Keratinocyte (primary cell): ENCODE measurements at regions not wholly inside any gene's neighbourhood (a gene's known extent, or its start where the extent isn't known, plus 50 kb on each side); places are given as distances from the start of the nearest gene placed in this dataset.

ENCODE experiments used
- DNase-seq: peaks from one replicate; pipeline ENCODE4 v3.0.0-alpha.2; 2011; ENCODE audit warnings: low read depth, missing footprints, low spot score
- FAIRE-seq: peaks from 2 replicates; lab custom pipeline; 2011; peaks lifted over from hg19 to GRCh38; lab: Jason Lieb, UNC
- H2AFZ ChIP-seq: 2 replicates; pipeline ENCODE4 v1.6.0; 2012; ENCODE audit warnings: low read length, control low read depth, inconsistent platforms; ENCODE audit not compliant: control insufficient read depth
- H3K27ac ChIP-seq: 2 replicates; pipeline ENCODE4 v1.5.1; 2011; ENCODE audit warnings: low read length; ENCODE audit not compliant: control insufficient read depth, insufficient read depth
- H3K27me3 ChIP-seq: 3 replicates; pipeline ENCODE4 v1.6.0; 2011; ENCODE audit warnings: low read length; ENCODE audit not compliant: control insufficient read depth, insufficient read depth; ENCODE audit errors: extremely low read depth
- H3K36me3 ChIP-seq, 2 experiments: 2 replicates in 1 of 2; 3 replicates in 1 of 2; pipeline ENCODE4 v1.5.1; 2011; ENCODE audit warnings: low read length in 2 of 2, mild to moderate bottlenecking in 1 of 2; ENCODE audit not compliant: control insufficient read depth in 2 of 2, insufficient read depth in 2 of 2; ENCODE audit errors: extremely low read depth in 1 of 2
- H3K4me1 ChIP-seq: 3 replicates; pipeline ENCODE4 v1.5.1; 2011; ENCODE audit warnings: low read length; ENCODE audit not compliant: control insufficient read depth, insufficient read depth; ENCODE audit errors: extremely low read depth
- H3K4me2 ChIP-seq: 3 replicates; pipeline ENCODE4 v1.6.0; 2011; ENCODE audit warnings: low read depth, low read length; ENCODE audit not compliant: control insufficient read depth, insufficient read depth; ENCODE audit errors: extremely low read depth
- H3K4me3 ChIP-seq, 3 experiments: fragments of 200-600 bp in 1 of 3; sonication (generic) in 1 of 3; 2 replicates in 2 of 3; 3 replicates in 1 of 3; pipeline ENCODE4 v1.5.1; 2011 to 2016; ENCODE audit warnings: low read length in 3 of 3, mild to moderate bottlenecking in 3 of 3, control low read depth in 2 of 3, inconsistent platforms in 1 of 3, low read depth in 1 of 3, mixed read lengths in 1 of 3, mixed run types in 1 of 3, moderate library complexity in 1 of 3; ENCODE audit not compliant: control insufficient read depth in 2 of 3, insufficient read depth in 2 of 3; ENCODE audit errors: extremely low read depth in 1 of 3
- H3K79me2 ChIP-seq: 2 replicates; pipeline ENCODE4 v1.6.0; 2012; ENCODE audit warnings: low read length; ENCODE audit not compliant: control insufficient read depth, insufficient read depth
- H3K9ac ChIP-seq: 3 replicates; pipeline ENCODE4 v1.6.0; 2011; ENCODE audit warnings: low read length; ENCODE audit not compliant: control insufficient read depth, insufficient read depth; ENCODE audit errors: extremely low read depth
- H3K9me1 ChIP-seq: 3 replicates; pipeline ENCODE4 v1.6.0; 2011; ENCODE audit warnings: low read length; ENCODE audit not compliant: control insufficient read depth, insufficient read depth; ENCODE audit errors: extremely low read depth
- H3K9me3 ChIP-seq: 2 replicates; pipeline ENCODE4 v1.5.1; 2012; ENCODE audit warnings: low read depth, low read length; ENCODE audit not compliant: control insufficient read depth
- H4K20me1 ChIP-seq: 3 replicates; pipeline ENCODE4 v1.6.0; 2011; ENCODE audit warnings: low read length; ENCODE audit not compliant: control insufficient read depth, insufficient read depth; ENCODE audit errors: extremely low read depth
- EZH2 ChIP-seq: IDR thresholded peaks from one replicate; pipeline ENCODE4 v1.6.1; 2012; ENCODE audit warnings: inconsistent platforms, mild to moderate bottlenecking, low read length, moderate library complexity
- dilution Hi-C: fragments of 300-500 bp; cut with MboI; formaldehyde crosslinking; loops from one replicate; pipeline ENCODE4 v1.7.0; 2020; ENCODE audit warnings: low sequenced_read_pairs; ENCODE audit not compliant: extremely low pct_ligation_motif_present
- TF ChIP-seq, protein P1 (sequence below), 3 experiments: IDR thresholded peaks in 1 of 3; conservative IDR thresholded peaks in 1 of 3; optimal IDR thresholded peaks in 1 of 3; 2 replicates in 2 of 3; 3 replicates in 1 of 3; pipeline versions ENCODE3 to v1.5.1; 2011; ENCODE audit warnings: low read length in 3 of 3, mild to moderate bottlenecking in 3 of 3, moderate library complexity in 2 of 3, control low read depth in 1 of 3, inconsistent platforms in 1 of 3; ENCODE audit not compliant: insufficient read depth in 2 of 3; ENCODE audit errors: extremely low read depth in 1 of 3

- Histone ChIP-seq H3K4me2 (no peak overlapping the region), H3K27me3 (no peaks in the 10 kb centered on the region), H3K36me3 (no peaks in the 10 kb centered on the region), H2AFZ (no peak overlapping the region), H3K9me1 (no peaks in the 10 kb centered on the region), H3K27ac (no peak overlapping the region), H3K9ac (no peak overlapping the region), H3K4me1 (no peaks in the 10 kb centered on the region), H4K20me1 (no peaks in the 10 kb centered on the region), H3K9me3 (no peaks in the 10 kb centered on the region), H3K79me2 (no peaks in the 10 kb centered on the region), H3K4me3 (no peak overlapping the region)
- dilution Hi-C loops = no loop called here
- TF ChIP-seq, protein P1, sequence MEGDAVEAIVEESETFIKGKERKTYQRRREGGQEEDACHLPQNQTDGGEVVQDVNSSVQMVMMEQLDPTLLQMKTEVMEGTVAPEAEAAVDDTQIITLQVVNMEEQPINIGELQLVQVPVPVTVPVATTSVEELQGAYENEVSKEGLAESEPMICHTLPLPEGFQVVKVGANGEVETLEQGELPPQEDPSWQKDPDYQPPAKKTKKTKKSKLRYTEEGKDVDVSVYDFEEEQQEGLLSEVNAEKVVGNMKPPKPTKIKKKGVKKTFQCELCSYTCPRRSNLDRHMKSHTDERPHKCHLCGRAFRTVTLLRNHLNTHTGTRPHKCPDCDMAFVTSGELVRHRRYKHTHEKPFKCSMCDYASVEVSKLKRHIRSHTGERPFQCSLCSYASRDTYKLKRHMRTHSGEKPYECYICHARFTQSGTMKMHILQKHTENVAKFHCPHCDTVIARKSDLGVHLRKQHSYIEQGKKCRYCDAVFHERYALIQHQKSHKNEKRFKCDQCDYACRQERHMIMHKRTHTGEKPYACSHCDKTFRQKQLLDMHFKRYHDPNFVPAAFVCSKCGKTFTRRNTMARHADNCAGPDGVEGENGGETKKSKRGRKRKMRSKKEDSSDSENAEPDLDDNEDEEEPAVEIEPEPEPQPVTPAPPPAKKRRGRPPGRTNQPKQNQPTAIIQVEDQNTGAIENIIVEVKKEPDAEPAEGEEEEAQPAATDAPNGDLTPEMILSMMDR (optimal IDR thresholded peaks at IDR 0.05 in 1 of 3, IDR thresholded peaks at IDR 0.05 in 1 of 3, conservative IDR thresholded peaks at IDR 0.05 in 1 of 3; ENCODE audit: extremely low read depth in 1 of 3, insufficient read depth in 2 of 3, low read length in 3 of 3) = no peak
- no peak for TF ChIP-seq EZH2
- no peak for FAIRE-seq
- no peak for DNase-seq
Observed at GRCh38 chr15:85941186-85941855, 138.3 kb upstream of the AGBL1 start.

GRCh38 chr15:85942632-85943031, 137.0 kb upstream of the AGBL1 start:
- Histone ChIP-seq H3K4me2 (no peak overlapping the region), H3K9me3 (no peaks in the 10 kb centered on the region), H3K4me1 (no peaks in the 10 kb centered on the region), H3K36me3 (no peaks in the 10 kb centered on the region), H3K4me3 (no peak overlapping the region), H3K27ac (no peak overlapping the region), H3K9ac (no peak overlapping the region), H3K27me3 (no peaks in the 10 kb centered on the region), H3K79me2 (no peaks in the 10 kb centered on the region), H3K9me1 (no peaks in the 10 kb centered on the region), H4K20me1 (no peaks in the 10 kb centered on the region), H2AFZ (no peak overlapping the region)
- dilution Hi-C loops = no loop called here
- FAIRE-seq (no peak), DNase-seq (no peak)
- TF ChIP-seq, protein P1 (optimal IDR thresholded peaks at IDR 0.05 in 1 of 3, IDR thresholded peaks at IDR 0.05 in 1 of 3, conservative IDR thresholded peaks at IDR 0.05 in 1 of 3; ENCODE audit: extremely low read depth in 1 of 3, insufficient read depth in 2 of 3, low read length in 3 of 3) = no peak
- no peak for TF ChIP-seq EZH2
